Panc1 (cell line): ENCODE measurements at regions not wholly inside any gene's neighbourhood (a gene's known extent, or its start where the extent isn't known, plus 50 kb on each side); places are given as distances from the start of the nearest gene placed in this dataset.
A peak's percentile ranks its signal among the peaks of the same experiment; 100 is the strongest.

Source experiments
- ATAC-seq: fragments of 200-7000 bp; cut with Tn5 transposase; 2 replicates; pipeline ENCODE4 v1.9.1; 2020; ENCODE audit warnings: mild to moderate bottlenecking, moderate library complexity
- BruUV-seq: library from RNA; stranded (reverse); fragments of 400-500 nt; replicated peaks from 2 replicates; lab custom pipeline; 2021; lab: Mats Ljungman, UMichigan
- CTCF ChIA-PET: fragments of 300-600 bp; sonication (Branson Sonifier 250); formaldehyde crosslinking; loops from one replicate; lab custom pipeline; 2022; ENCODE audit warnings: antibody characterized with exemption; lab: Charles Lee
- POLR2A ChIA-PET: fragments of 300-600 bp; sonication (Branson Sonifier 250); formaldehyde crosslinking; loops from one replicate; lab custom pipeline; 2022; ENCODE audit warnings: antibody characterized with exemption; lab: Charles Lee
- DNase-seq: peaks from one replicate; pipeline ENCODE4 v3.0.0-alpha.2; 2010; ENCODE audit warnings: low read depth, low spot score
- H3K27ac ChIP-seq: 2 replicates; pipeline ENCODE4 v1.5.1; 2011; ENCODE audit warnings: mild to moderate bottlenecking, low read length, inconsistent platforms
- H3K27me3 ChIP-seq: fragments of 200-500 bp; sonication (Bioruptor generic); 2 replicates; pipeline ENCODE4 v1.6.0; 2014; ENCODE audit warnings: low read length, inconsistent platforms; ENCODE audit not compliant: control insufficient read depth, insufficient read depth
- H3K36me3 ChIP-seq: fragments of 200-500 bp; sonication (Bioruptor generic); 2 replicates; pipeline ENCODE4 v1.5.1; 2014; ENCODE audit warnings: inconsistent platforms, mild to moderate bottlenecking, low read length, moderate library complexity; ENCODE audit not compliant: control insufficient read depth, insufficient read depth
- H3K4me1 ChIP-seq: 2 replicates; pipeline ENCODE4 v1.5.1; 2011; ENCODE audit warnings: inconsistent platforms, mild to moderate bottlenecking, low read length, moderate library complexity; ENCODE audit not compliant: control insufficient read depth, insufficient read depth
- H3K4me3 ChIP-seq, 2 experiments: 2 replicates each; pipeline ENCODE4 v1.5.1; 2011 to 2012; ENCODE audit warnings: low read depth in 2 of 2, low read length in 2 of 2, mild to moderate bottlenecking in 2 of 2, inconsistent platforms in 1 of 2, moderate library complexity in 1 of 2
- H3K9me3 ChIP-seq: fragments of 200-500 bp; sonication (Bioruptor generic); 2 replicates; pipeline ENCODE4 v1.5.1; 2014; ENCODE audit warnings: low read depth, mild to moderate bottlenecking, inconsistent platforms, low read length, moderate library complexity; ENCODE audit not compliant: control insufficient read depth, insufficient read depth
- CTCF ChIP-seq: fragments of 450-650 bp; IDR thresholded peaks from 2 replicates; pipeline ENCODE4 v1.5.1; 2017; ENCODE audit warnings: mild to moderate bottlenecking
- POLR2AphosphoS5 ChIP-seq: IDR thresholded peaks from 2 replicates; pipeline ENCODE4 v1.6.1; 2012; ENCODE audit warnings: mild to moderate bottlenecking, low read depth, low read length, moderate library complexity
- SIN3A ChIP-seq: IDR thresholded peaks from 2 replicates; pipeline ENCODE4 v1.6.1; 2012; ENCODE audit warnings: low read depth, mild to moderate bottlenecking, low read length, moderate library complexity, borderline replicate concordance; ENCODE audit not compliant: insufficient read depth
- TCF7L2 ChIP-seq: IDR thresholded peaks from 2 replicates; pipeline ENCODE4 v1.6.1; 2011; ENCODE audit warnings: mild to moderate bottlenecking, low read depth, low read length, inconsistent platforms
- in situ Hi-C: cut with HindIII; loops from 2 replicates; pipeline ENCODE4 v1.10.0; 2016; ENCODE audit warnings: low sequenced_read_pairs, low pct_unique_long_range_greater_than_20kb
- intact Hi-C: fragments of 100-400 bp; cut with micrococcal nuclease; formaldehyde crosslinking; loops from one replicate; pipeline ENCODE4 v1.10.0; 2022; ENCODE audit not compliant: unreplicated experiment
- TF ChIP-seq, protein P1 (sequence below), 2 experiments: IDR thresholded peaks; 2 replicates each; pipeline ENCODE4 v1.6.1; 2011 to 2012; ENCODE audit warnings: low read depth in 2 of 2, control low read depth in 1 of 2, low read length in 1 of 2, mild to moderate bottlenecking in 1 of 2, moderate library complexity in 1 of 2; ENCODE audit not compliant: insufficient read depth in 1 of 2

DNA sequence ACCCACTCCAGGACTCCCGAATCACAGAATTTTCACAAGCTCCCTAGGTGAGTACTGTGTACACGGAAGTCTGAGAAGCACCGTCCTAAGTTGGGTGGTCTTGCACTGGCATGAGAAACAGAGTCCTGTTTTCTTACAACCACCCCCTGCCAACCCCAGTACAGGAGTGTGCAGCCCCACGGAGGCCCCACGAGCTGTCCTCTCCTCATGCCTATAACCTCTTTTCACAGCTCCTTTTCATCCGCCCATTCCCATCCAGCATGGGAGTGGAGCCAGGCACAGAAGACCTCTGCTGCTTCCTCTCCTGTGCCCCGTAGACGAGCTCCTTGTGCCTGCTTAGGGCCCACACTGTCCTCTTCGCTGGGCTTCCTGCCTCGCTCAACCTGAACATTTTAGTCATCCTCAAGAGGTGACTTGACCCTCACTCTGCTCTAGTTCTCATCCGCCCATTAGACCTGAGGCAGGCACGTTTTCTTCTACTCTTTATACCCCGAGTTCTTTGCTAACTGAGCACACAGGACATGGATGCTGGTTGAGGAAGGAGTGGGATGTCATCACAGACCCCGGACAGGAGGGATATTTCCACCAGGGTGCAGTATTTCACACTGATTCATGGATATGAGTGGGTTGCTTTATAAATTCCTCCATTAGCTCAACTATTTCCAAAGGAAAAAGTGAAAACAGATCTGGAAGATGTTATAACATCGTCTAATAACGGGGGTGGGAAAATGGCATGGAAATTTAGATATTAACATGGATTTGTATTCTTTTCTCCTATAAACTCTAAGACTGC is 160.5 kb downstream of the TTLL2 start:
- no peaks in the 10 kb centered on the region for H3K36me3 ChIP-seq
- BruUV-seq: no TSS peak
- in situ Hi-C loops (no loop called here), intact Hi-C loops (no loop called here)
- H3K27ac ChIP-seq: no peak overlapping the region
- H3K4me3 ChIP-seq: no peak overlapping the region
- ChIA-PET POLR2A (interaction anchor here (0.6 kb wide), 1 partner anchor 936 kb away, joined by 3 read pairs; no protein-coding TSS in a partner anchor), CTCF (interaction anchor here (0.6 kb wide), 1 partner anchor 58 kb away, joined by 3 read pairs; no protein-coding TSS in a partner anchor)
- ATAC-seq: peak; percentile 46; the same call in 1 of the 2 replicates
- H3K27me3 ChIP-seq: peaks cover under 1% of the 10 kb centered on the region; the same call in 1 of the 2 replicates
- no peak for TF ChIP-seq SIN3A
- TF ChIP-seq, protein P1, sequence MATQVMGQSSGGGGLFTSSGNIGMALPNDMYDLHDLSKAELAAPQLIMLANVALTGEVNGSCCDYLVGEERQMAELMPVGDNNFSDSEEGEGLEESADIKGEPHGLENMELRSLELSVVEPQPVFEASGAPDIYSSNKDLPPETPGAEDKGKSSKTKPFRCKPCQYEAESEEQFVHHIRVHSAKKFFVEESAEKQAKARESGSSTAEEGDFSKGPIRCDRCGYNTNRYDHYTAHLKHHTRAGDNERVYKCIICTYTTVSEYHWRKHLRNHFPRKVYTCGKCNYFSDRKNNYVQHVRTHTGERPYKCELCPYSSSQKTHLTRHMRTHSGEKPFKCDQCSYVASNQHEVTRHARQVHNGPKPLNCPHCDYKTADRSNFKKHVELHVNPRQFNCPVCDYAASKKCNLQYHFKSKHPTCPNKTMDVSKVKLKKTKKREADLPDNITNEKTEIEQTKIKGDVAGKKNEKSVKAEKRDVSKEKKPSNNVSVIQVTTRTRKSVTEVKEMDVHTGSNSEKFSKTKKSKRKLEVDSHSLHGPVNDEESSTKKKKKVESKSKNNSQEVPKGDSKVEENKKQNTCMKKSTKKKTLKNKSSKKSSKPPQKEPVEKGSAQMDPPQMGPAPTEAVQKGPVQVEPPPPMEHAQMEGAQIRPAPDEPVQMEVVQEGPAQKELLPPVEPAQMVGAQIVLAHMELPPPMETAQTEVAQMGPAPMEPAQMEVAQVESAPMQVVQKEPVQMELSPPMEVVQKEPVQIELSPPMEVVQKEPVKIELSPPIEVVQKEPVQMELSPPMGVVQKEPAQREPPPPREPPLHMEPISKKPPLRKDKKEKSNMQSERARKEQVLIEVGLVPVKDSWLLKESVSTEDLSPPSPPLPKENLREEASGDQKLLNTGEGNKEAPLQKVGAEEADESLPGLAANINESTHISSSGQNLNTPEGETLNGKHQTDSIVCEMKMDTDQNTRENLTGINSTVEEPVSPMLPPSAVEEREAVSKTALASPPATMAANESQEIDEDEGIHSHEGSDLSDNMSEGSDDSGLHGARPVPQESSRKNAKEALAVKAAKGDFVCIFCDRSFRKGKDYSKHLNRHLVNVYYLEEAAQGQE (IDR thresholded peaks at IDR 0.05; ENCODE audit: insufficient read depth in 1 of 2, low read depth in 2 of 2, low read length in 1 of 2): no peak
- TF ChIP-seq CTCF: no peak; the same call in 1 of the 2 replicates
- TF ChIP-seq TCF7L2: no peak
- no peak for TF ChIP-seq POLR2AphosphoS5
- no peak for DNase-seq
- H3K4me1 ChIP-seq: no peaks in the 10 kb centered on the region
- no peaks in the 10 kb centered on the region for H3K9me3 ChIP-seq

- no peak overlapping the region for H3K27ac ChIP-seq
- H3K36me3 ChIP-seq: no peaks in the 10 kb centered on the region
- POLR2A ChIA-PET: no interaction called here
- H3K4me3 ChIP-seq: no peak overlapping the region
- no peaks in the 10 kb centered on the region for H3K4me1 ChIP-seq
- DNase-seq (no peak), ATAC-seq (no peak)
- CTCF ChIA-PET: no interaction called here
- H3K27me3 ChIP-seq: peaks cover 18% of the 10 kb centered on the region
- intact Hi-C loops (no loop called here), in situ Hi-C loops (no loop called here)
- no peaks in the 10 kb centered on the region for H3K9me3 ChIP-seq
- TF ChIP-seq CTCF (no peak), SIN3A (no peak), TCF7L2 (no peak), POLR2AphosphoS5 (no peak)
- TF ChIP-seq, protein P1 (IDR thresholded peaks at IDR 0.05; ENCODE audit: insufficient read depth in 1 of 2, low read depth in 2 of 2, low read length in 1 of 2): no peak
- BruUV-seq: no TSS peak
Measured at GRCh38 chr6:167487749-167488664, 163.1 kb downstream of the TTLL2 start.
